ENCODE measurements at regions not wholly inside any gene's neighbourhood (a gene's known extent, or its start where the extent isn't known, plus 50 kb on each side); places are given as distances from the start of the nearest gene placed in this dataset.
A peak's percentile ranks its signal among the peaks of the same experiment; 100 is the strongest.

DNA sequence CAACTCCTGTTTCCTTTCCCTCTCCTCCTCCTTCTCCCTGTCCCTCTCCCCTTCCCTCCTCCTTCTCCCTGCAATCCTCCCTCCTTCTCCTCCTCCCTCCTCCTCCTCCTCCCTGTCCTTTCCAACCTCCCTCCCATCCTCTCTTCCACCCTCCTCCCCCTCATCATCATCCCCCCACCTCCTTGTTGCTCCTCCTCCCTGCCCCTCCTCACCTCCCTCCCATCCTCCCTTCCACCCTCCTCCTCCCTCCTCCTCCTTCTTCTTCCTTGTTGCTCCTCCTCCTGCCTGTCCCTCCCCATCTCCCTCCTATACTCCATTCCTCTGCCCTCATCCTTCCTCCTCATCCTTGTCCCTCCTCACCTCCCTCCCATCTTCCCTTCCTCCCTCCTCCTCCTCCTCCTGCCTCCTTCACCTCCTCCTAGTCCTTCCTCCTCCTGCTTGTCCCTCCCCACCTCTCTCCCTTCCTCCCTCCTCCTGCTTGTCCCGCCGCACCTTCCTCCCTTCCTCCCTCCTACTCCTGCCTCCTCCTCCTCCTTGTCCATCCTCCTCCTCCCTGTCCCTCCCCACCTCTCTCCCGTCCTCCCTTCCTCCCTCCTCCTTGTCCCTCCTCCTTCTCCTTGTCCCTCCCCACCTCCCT lies 222.5 kb downstream of the IRF8 start:
- TF ChIP-seq, protein P1, sequence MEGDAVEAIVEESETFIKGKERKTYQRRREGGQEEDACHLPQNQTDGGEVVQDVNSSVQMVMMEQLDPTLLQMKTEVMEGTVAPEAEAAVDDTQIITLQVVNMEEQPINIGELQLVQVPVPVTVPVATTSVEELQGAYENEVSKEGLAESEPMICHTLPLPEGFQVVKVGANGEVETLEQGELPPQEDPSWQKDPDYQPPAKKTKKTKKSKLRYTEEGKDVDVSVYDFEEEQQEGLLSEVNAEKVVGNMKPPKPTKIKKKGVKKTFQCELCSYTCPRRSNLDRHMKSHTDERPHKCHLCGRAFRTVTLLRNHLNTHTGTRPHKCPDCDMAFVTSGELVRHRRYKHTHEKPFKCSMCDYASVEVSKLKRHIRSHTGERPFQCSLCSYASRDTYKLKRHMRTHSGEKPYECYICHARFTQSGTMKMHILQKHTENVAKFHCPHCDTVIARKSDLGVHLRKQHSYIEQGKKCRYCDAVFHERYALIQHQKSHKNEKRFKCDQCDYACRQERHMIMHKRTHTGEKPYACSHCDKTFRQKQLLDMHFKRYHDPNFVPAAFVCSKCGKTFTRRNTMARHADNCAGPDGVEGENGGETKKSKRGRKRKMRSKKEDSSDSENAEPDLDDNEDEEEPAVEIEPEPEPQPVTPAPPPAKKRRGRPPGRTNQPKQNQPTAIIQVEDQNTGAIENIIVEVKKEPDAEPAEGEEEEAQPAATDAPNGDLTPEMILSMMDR (conservative IDR thresholded peaks at IDR 0.05), result no peak
- Mint-ChIP-seq H3K4me3 (no peak overlapping the region), H3K27me3 (ENCODE audit: insufficient read depth) (peaks cover 16% of the 10 kb centered on the region), H3K36me3 (ENCODE audit: low read depth) (no peaks in the 10 kb centered on the region), H3K9me3 (no peaks in the 10 kb centered on the region), H3K27ac (no peak overlapping the region), H3K4me1 (peaks cover 2% of the 10 kb centered on the region)
- WGBS, 2 experiments (ENCODE audit: insufficient coverage in 1 of 2, insufficient read length in 1 of 2), result 80 to 83% methylated on average over 2 to 3 of the region's 3 CpGs
- H3K36me3 ChIP-seq (ENCODE audit: control insufficient read depth, insufficient read depth, low read length), result no peaks in the 10 kb centered on the region
- peaks cover 27% of the 10 kb centered on the region for H3K27me3 ChIP-seq (ENCODE audit: control insufficient read depth, insufficient read depth, low read length, poor library complexity, severe bottlenecking)
- no peak for DNase-seq
- no peak overlapping the region for H3K4me3 ChIP-seq (ENCODE audit: low read length)
- no peaks in the 10 kb centered on the region for H3K4me1 ChIP-seq (ENCODE audit: control insufficient read depth, insufficient read depth, low read length)
- H3K9me3 ChIP-seq (ENCODE audit: control insufficient read depth, low read length), result no peaks in the 10 kb centered on the region
- H3K9ac ChIP-seq (ENCODE audit: extremely low read depth, low read length, poor library complexity, severe bottlenecking), result no peak overlapping the region
- no peak overlapping the region for H3K27ac ChIP-seq (ENCODE audit: low read depth, low read length)

- Histone ChIP-seq H3K4me3 (ENCODE audit: low read length) (no peak overlapping the region), H3K9me3 (ENCODE audit: control insufficient read depth, low read length) (no peaks in the 10 kb centered on the region), H3K27ac (ENCODE audit: low read depth, low read length) (no peak overlapping the region), H3K4me1 (ENCODE audit: control insufficient read depth, insufficient read depth, low read length) (no peaks in the 10 kb centered on the region), H3K36me3 (ENCODE audit: control insufficient read depth, insufficient read depth, low read length) (no peaks in the 10 kb centered on the region), H3K27me3 (ENCODE audit: control insufficient read depth, insufficient read depth, low read length, poor library complexity, severe bottlenecking) (peaks cover 27% of the 10 kb centered on the region), H3K9ac (ENCODE audit: extremely low read depth, low read length, poor library complexity, severe bottlenecking) (no peak overlapping the region)
- peak; percentile 59 for DNase-seq
- Mint-ChIP-seq H3K27me3 (ENCODE audit: insufficient read depth) (peaks cover 16% of the 10 kb centered on the region), H3K27ac (no peak overlapping the region), H3K4me1 (peaks cover 1% of the 10 kb centered on the region), H3K4me3 (no peak overlapping the region), H3K36me3 (ENCODE audit: low read depth) (no peaks in the 10 kb centered on the region), H3K9me3 (no peaks in the 10 kb centered on the region)
- WGBS, 2 experiments (ENCODE audit: insufficient coverage in 1 of 2, insufficient read length in 1 of 2), result 77 to 80% methylated on average over 1 to 15 of the region's 15 CpGs
- TF ChIP-seq, protein P1 (conservative IDR thresholded peaks at IDR 0.05), result peak; percentile 36
These were observed 223.8 kb downstream of the IRF8 start for GRCh38 chr16:86122681-86123342.

DNA sequence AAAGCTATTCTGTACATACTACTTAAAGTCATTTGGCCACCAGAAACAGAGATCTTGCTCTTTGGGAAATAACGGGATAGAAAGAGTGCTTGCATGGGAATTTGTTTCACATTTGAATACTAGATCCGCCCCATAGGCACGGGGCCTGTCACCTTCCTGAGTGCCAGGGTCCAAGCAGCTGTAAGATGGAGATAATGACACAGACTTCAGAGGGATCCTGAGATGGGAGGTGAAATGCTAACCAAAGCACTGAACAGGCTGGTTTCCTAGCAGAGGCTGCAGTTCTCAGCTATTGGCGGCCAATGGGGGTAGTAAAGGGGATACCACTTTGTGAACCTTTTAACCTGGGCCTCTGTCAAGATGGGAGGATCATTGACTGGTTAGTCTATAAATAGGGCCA lies 225.4 kb downstream of the IRF8 start:
- Histone ChIP-seq H3K9ac (ENCODE audit: extremely low read depth, low read length, poor library complexity, severe bottlenecking) (no peak overlapping the region), H3K27ac (ENCODE audit: low read depth, low read length) (no peak overlapping the region), H3K4me3 (ENCODE audit: low read length) (no peak overlapping the region), H3K36me3 (ENCODE audit: control insufficient read depth, insufficient read depth, low read length) (no peaks in the 10 kb centered on the region), H3K4me1 (ENCODE audit: control insufficient read depth, insufficient read depth, low read length) (no peaks in the 10 kb centered on the region), H3K9me3 (ENCODE audit: control insufficient read depth, low read length) (no peaks in the 10 kb centered on the region), H3K27me3 (ENCODE audit: control insufficient read depth, insufficient read depth, low read length, poor library complexity, severe bottlenecking) (peaks cover 27% of the 10 kb centered on the region)
- Mint-ChIP-seq H3K36me3 (ENCODE audit: low read depth) (no peaks in the 10 kb centered on the region), H3K27me3 (ENCODE audit: insufficient read depth) (peaks cover 19% of the 10 kb centered on the region), H3K27ac (no peak overlapping the region), H3K9me3 (no peaks in the 10 kb centered on the region), H3K4me1 (no peaks in the 10 kb centered on the region), H3K4me3 (no peak overlapping the region)
- 87 to 100% methylated on average over 3 to 4 of the region's 4 CpGs for WGBS, 2 experiments (ENCODE audit: insufficient coverage in 1 of 2, insufficient read length in 1 of 2)
- no peak for DNase-seq
- TF ChIP-seq, protein P1 (conservative IDR thresholded peaks at IDR 0.05), result no peak

Data from endodermal cell (in vitro differentiated cells).